ENCODE measurements at regions not wholly inside any gene's neighbourhood (a gene's known extent, or its start where the extent isn't known, plus 50 kb on each side); places are given as distances from the start of the nearest gene placed in this dataset.

DNA sequence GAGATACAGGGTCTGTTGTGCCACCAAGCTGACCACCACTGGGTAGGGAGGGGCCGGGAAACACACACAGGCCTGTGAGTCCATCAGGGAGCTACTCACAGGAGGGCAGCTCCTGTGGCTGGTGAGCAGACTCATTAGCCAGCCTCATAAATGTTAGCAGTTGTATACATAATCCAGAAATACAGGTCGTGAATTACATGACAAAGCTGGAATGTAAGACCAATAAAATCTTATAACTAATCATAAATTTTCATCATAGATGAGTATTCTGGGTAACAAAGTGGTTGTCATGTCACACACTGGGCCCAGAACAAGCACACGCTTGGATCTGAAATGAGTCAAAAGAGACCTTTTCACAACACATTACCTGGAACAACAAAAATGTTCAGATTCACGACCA is 642.6 kb upstream of the AUTS2 start:
- H3K9me3 ChIP-seq (ENCODE audit: insufficient read depth, low read length, severe bottlenecking): no peaks in the 10 kb centered on the region
- ATAC-seq (ENCODE audit: insufficient read depth, low read depth): no peak
- no peaks in the 10 kb centered on the region for H4K20me1 ChIP-seq (ENCODE audit: insufficient read depth, low read length)
- H2AFZ ChIP-seq (ENCODE audit: low read depth, low read length): no peak overlapping the region; the same call in 1 of the 2 replicates
- H3K36me3 ChIP-seq (ENCODE audit: insufficient read depth, low read length): no peaks in the 10 kb centered on the region
- no peak overlapping the region for H3K4me2 ChIP-seq (ENCODE audit: insufficient read depth, low read length)
- H3K4me1 ChIP-seq (ENCODE audit: insufficient read depth, low read length): no peaks in the 10 kb centered on the region
- no peak overlapping the region for H3K27ac ChIP-seq (ENCODE audit: low read length)
- H3K9ac ChIP-seq (ENCODE audit: low read depth, low read length): no peak overlapping the region
- DNase-seq: no peak
- TF ChIP-seq, protein P1, sequence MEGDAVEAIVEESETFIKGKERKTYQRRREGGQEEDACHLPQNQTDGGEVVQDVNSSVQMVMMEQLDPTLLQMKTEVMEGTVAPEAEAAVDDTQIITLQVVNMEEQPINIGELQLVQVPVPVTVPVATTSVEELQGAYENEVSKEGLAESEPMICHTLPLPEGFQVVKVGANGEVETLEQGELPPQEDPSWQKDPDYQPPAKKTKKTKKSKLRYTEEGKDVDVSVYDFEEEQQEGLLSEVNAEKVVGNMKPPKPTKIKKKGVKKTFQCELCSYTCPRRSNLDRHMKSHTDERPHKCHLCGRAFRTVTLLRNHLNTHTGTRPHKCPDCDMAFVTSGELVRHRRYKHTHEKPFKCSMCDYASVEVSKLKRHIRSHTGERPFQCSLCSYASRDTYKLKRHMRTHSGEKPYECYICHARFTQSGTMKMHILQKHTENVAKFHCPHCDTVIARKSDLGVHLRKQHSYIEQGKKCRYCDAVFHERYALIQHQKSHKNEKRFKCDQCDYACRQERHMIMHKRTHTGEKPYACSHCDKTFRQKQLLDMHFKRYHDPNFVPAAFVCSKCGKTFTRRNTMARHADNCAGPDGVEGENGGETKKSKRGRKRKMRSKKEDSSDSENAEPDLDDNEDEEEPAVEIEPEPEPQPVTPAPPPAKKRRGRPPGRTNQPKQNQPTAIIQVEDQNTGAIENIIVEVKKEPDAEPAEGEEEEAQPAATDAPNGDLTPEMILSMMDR (IDR thresholded peaks at IDR 0.05; ENCODE audit: borderline replicate concordance, extremely low read depth, low read length, poor library complexity, severe bottlenecking): no peak
- no peak for TF ChIP-seq EZH2 (IDR thresholded peaks at IDR 0.05; ENCODE audit: borderline replicate concordance, low read depth, low read length, severe bottlenecking)
- H3K4me3 ChIP-seq (ENCODE audit: low read depth in 1 of 2, low read length in 2 of 2): no peak overlapping the region
- no peaks in the 10 kb centered on the region for H3K79me2 ChIP-seq (ENCODE audit: insufficient read depth, low read length)
- H3K27me3 ChIP-seq (ENCODE audit: insufficient read depth, low read length, poor library complexity): no peaks in the 10 kb centered on the region

GRCh38 chr7:68958571-68958970 is 639.7 kb upstream of the AUTS2 start:
- no peak overlapping the region for H2AFZ ChIP-seq (ENCODE audit: low read depth, low read length)
- DNase-seq: no peak
- H3K4me2 ChIP-seq (ENCODE audit: insufficient read depth, low read length): no peak overlapping the region
- H3K9me3 ChIP-seq (ENCODE audit: insufficient read depth, low read length, severe bottlenecking): no peaks in the 10 kb centered on the region
- no peaks in the 10 kb centered on the region for H3K36me3 ChIP-seq (ENCODE audit: insufficient read depth, low read length)
- no peak for ATAC-seq (ENCODE audit: insufficient read depth, low read depth)
- TF ChIP-seq, protein P1 (IDR thresholded peaks at IDR 0.05; ENCODE audit: borderline replicate concordance, extremely low read depth, low read length, poor library complexity, severe bottlenecking): no peak
- TF ChIP-seq EZH2 (IDR thresholded peaks at IDR 0.05; ENCODE audit: borderline replicate concordance, low read depth, low read length, severe bottlenecking): no peak
- H3K9ac ChIP-seq (ENCODE audit: low read depth, low read length): no peak overlapping the region
- no peaks in the 10 kb centered on the region for H3K27me3 ChIP-seq (ENCODE audit: insufficient read depth, low read length, poor library complexity)
- H4K20me1 ChIP-seq (ENCODE audit: insufficient read depth, low read length): no peaks in the 10 kb centered on the region
- H3K4me1 ChIP-seq (ENCODE audit: insufficient read depth, low read length): no peaks in the 10 kb centered on the region
- H3K79me2 ChIP-seq (ENCODE audit: insufficient read depth, low read length): no peaks in the 10 kb centered on the region
- H3K27ac ChIP-seq (ENCODE audit: low read length): no peak overlapping the region
- no peak overlapping the region for H3K4me3 ChIP-seq (ENCODE audit: low read depth in 1 of 2, low read length in 2 of 2)

- Histone ChIP-seq H3K79me2 (ENCODE audit: insufficient read depth, low read length) (no peaks in the 10 kb centered on the region), H3K27ac (ENCODE audit: low read length) (no peak overlapping the region), H2AFZ (ENCODE audit: low read depth, low read length) (no peak overlapping the region), H3K4me3 (ENCODE audit: low read depth in 1 of 2, low read length in 2 of 2) (no peak overlapping the region), H3K9me3 (ENCODE audit: insufficient read depth, low read length, severe bottlenecking) (no peaks in the 10 kb centered on the region), H4K20me1 (ENCODE audit: insufficient read depth, low read length) (no peaks in the 10 kb centered on the region), H3K9ac (ENCODE audit: low read depth, low read length) (no peak overlapping the region), H3K36me3 (ENCODE audit: insufficient read depth, low read length) (no peaks in the 10 kb centered on the region), H3K4me1 (ENCODE audit: insufficient read depth, low read length) (no peaks in the 10 kb centered on the region), H3K27me3 (ENCODE audit: insufficient read depth, low read length, poor library complexity) (no peaks in the 10 kb centered on the region), H3K4me2 (ENCODE audit: insufficient read depth, low read length) (no peak overlapping the region)
- ATAC-seq (ENCODE audit: insufficient read depth, low read depth) (no peak), DNase-seq (no peak)
- no peak for TF ChIP-seq EZH2 (IDR thresholded peaks at IDR 0.05; ENCODE audit: borderline replicate concordance, low read depth, low read length, severe bottlenecking)
- TF ChIP-seq, protein P1 (IDR thresholded peaks at IDR 0.05; ENCODE audit: borderline replicate concordance, extremely low read depth, low read length, poor library complexity, severe bottlenecking): no peak
Measured at GRCh38 chr7:68963552-68963951, 634.7 kb upstream of the AUTS2 start.

GRCh38 chr7:68964060-68964459 is 634.2 kb upstream of the AUTS2 start:
- H3K4me3 ChIP-seq (ENCODE audit: low read depth in 1 of 2, low read length in 2 of 2): no peak overlapping the region
- no peak overlapping the region for H3K9ac ChIP-seq (ENCODE audit: low read depth, low read length)
- no peak for DNase-seq
- TF ChIP-seq, protein P1 (IDR thresholded peaks at IDR 0.05; ENCODE audit: borderline replicate concordance, extremely low read depth, low read length, poor library complexity, severe bottlenecking): no peak
- TF ChIP-seq EZH2 (IDR thresholded peaks at IDR 0.05; ENCODE audit: borderline replicate concordance, low read depth, low read length, severe bottlenecking): no peak
- H3K27ac ChIP-seq (ENCODE audit: low read length): no peak overlapping the region
- H3K4me1 ChIP-seq (ENCODE audit: insufficient read depth, low read length): no peaks in the 10 kb centered on the region
- H3K36me3 ChIP-seq (ENCODE audit: insufficient read depth, low read length): no peaks in the 10 kb centered on the region
- no peak overlapping the region for H3K4me2 ChIP-seq (ENCODE audit: insufficient read depth, low read length)
- H3K9me3 ChIP-seq (ENCODE audit: insufficient read depth, low read length, severe bottlenecking): no peaks in the 10 kb centered on the region
- ATAC-seq (ENCODE audit: insufficient read depth, low read depth): no peak
- no peaks in the 10 kb centered on the region for H3K27me3 ChIP-seq (ENCODE audit: insufficient read depth, low read length, poor library complexity)
- no peaks in the 10 kb centered on the region for H4K20me1 ChIP-seq (ENCODE audit: insufficient read depth, low read length)
- no peak overlapping the region for H2AFZ ChIP-seq (ENCODE audit: low read depth, low read length)
- H3K79me2 ChIP-seq (ENCODE audit: insufficient read depth, low read length): no peaks in the 10 kb centered on the region

All from DND-41 (cell line).